ENCODE measurements at regions not wholly inside any gene's neighbourhood (a gene's known extent, or its start where the extent isn't known, plus 50 kb on each side); places are given as distances from the start of the nearest gene placed in this dataset.

GRCh38 chr15:39443659-39444219, 137.1 kb upstream of the THBS1 start:
- TF ChIP-seq CTCF (IDR thresholded peaks at IDR 0.05; ENCODE audit: insufficient read depth, low read depth, low read length) (no peak), EZH2 (IDR thresholded peaks at IDR 0.05; ENCODE audit: insufficient read depth, low read length) (no peak)
- Histone ChIP-seq H3K9me3 (ENCODE audit: insufficient read depth, low read depth, low read length) (no peaks in the 10 kb centered on the region), H3K4me3 (ENCODE audit: insufficient read depth, low read depth, low read length) (no peak overlapping the region), H2AFZ (ENCODE audit: low read depth, low read length) (no peak overlapping the region), H3K27me3 (ENCODE audit: insufficient read depth, low read length) (no peaks in the 10 kb centered on the region), H4K20me1 (ENCODE audit: insufficient read depth, low read length) (no peaks in the 10 kb centered on the region), H3K27ac (ENCODE audit: low read depth, low read length) (no peak overlapping the region), H3K79me2 (ENCODE audit: insufficient read depth, low read length) (no peaks in the 10 kb centered on the region), H3K9ac (ENCODE audit: low read length) (no peak overlapping the region), H3K4me1 (ENCODE audit: insufficient read depth, low read length) (no peaks in the 10 kb centered on the region), H3K4me2 (ENCODE audit: low read length) (no peak overlapping the region), H3K36me3 (ENCODE audit: insufficient read depth, low read length) (no peaks in the 10 kb centered on the region)
- H3K27ac Mint-ChIP-seq (ENCODE audit: unreplicated experiment), result no peak overlapping the region
- peaks cover 16% of the 10 kb centered on the region for H3K4me1 Mint-ChIP-seq (ENCODE audit: low read depth, unreplicated experiment)
- no peak overlapping the region for H3K4me3 Mint-ChIP-seq (ENCODE audit: unreplicated experiment)
- peak; percentile 17 for FAIRE-seq
- no peak for DNase-seq (ENCODE audit: low read depth)
- no peaks in the 10 kb centered on the region for H3K9me3 Mint-ChIP-seq (ENCODE audit: unreplicated experiment)
- no peaks in the 10 kb centered on the region for H3K27me3 Mint-ChIP-seq (ENCODE audit: low read depth, unreplicated experiment)
- no peaks in the 10 kb centered on the region for H3K36me3 Mint-ChIP-seq (ENCODE audit: low read depth, unreplicated experiment)

- no peak overlapping the region for H3K4me2 ChIP-seq (ENCODE audit: low read length)
- no peak overlapping the region for H3K27ac ChIP-seq (ENCODE audit: low read depth, low read length)
- H3K27me3 ChIP-seq (ENCODE audit: insufficient read depth, low read length), result no peaks in the 10 kb centered on the region
- no peaks in the 10 kb centered on the region for H3K9me3 ChIP-seq (ENCODE audit: insufficient read depth, low read depth, low read length)
- no peak overlapping the region for H3K4me3 ChIP-seq (ENCODE audit: insufficient read depth, low read depth, low read length)
- no peaks in the 10 kb centered on the region for H3K4me1 ChIP-seq (ENCODE audit: insufficient read depth, low read length)
- H3K36me3 Mint-ChIP-seq (ENCODE audit: low read depth, unreplicated experiment), result no peaks in the 10 kb centered on the region
- no peaks in the 10 kb centered on the region for H3K9me3 Mint-ChIP-seq (ENCODE audit: unreplicated experiment)
- H4K20me1 ChIP-seq (ENCODE audit: insufficient read depth, low read length), result no peaks in the 10 kb centered on the region
- peaks cover 8% of the 10 kb centered on the region for H3K4me1 Mint-ChIP-seq (ENCODE audit: low read depth, unreplicated experiment)
- no peak overlapping the region for H3K4me3 Mint-ChIP-seq (ENCODE audit: unreplicated experiment)
- no peaks in the 10 kb centered on the region for H3K36me3 ChIP-seq (ENCODE audit: insufficient read depth, low read length)
- no peaks in the 10 kb centered on the region for H3K79me2 ChIP-seq (ENCODE audit: insufficient read depth, low read length)
- no peak overlapping the region for H3K27ac Mint-ChIP-seq (ENCODE audit: unreplicated experiment)
- H3K27me3 Mint-ChIP-seq (ENCODE audit: low read depth, unreplicated experiment), result no peaks in the 10 kb centered on the region
- no peak for DNase-seq (ENCODE audit: low read depth)
- no peak for FAIRE-seq
- no peak overlapping the region for H2AFZ ChIP-seq (ENCODE audit: low read depth, low read length)
- H3K9ac ChIP-seq (ENCODE audit: low read length), result no peak overlapping the region
- no peak for TF ChIP-seq EZH2 (IDR thresholded peaks at IDR 0.05; ENCODE audit: insufficient read depth, low read length)
- no peak for TF ChIP-seq CTCF (IDR thresholded peaks at IDR 0.05; ENCODE audit: insufficient read depth, low read depth, low read length)
Observed at GRCh38 chr15:39444735-39445470, 136.0 kb upstream of the THBS1 start.

- H3K4me1 ChIP-seq (ENCODE audit: insufficient read depth, low read length), result no peaks in the 10 kb centered on the region
- H3K27me3 Mint-ChIP-seq (ENCODE audit: low read depth, unreplicated experiment), result no peaks in the 10 kb centered on the region
- FAIRE-seq, result no peak
- H3K27me3 ChIP-seq (ENCODE audit: insufficient read depth, low read length), result no peaks in the 10 kb centered on the region
- no peak overlapping the region for H3K4me3 ChIP-seq (ENCODE audit: insufficient read depth, low read depth, low read length)
- H3K27ac ChIP-seq (ENCODE audit: low read depth, low read length), result no peak overlapping the region
- no peak overlapping the region for H3K9ac ChIP-seq (ENCODE audit: low read length)
- H3K4me2 ChIP-seq (ENCODE audit: low read length), result no peak overlapping the region
- H4K20me1 ChIP-seq (ENCODE audit: insufficient read depth, low read length), result no peaks in the 10 kb centered on the region
- no peaks in the 10 kb centered on the region for H3K36me3 Mint-ChIP-seq (ENCODE audit: low read depth, unreplicated experiment)
- H3K79me2 ChIP-seq (ENCODE audit: insufficient read depth, low read length), result no peaks in the 10 kb centered on the region
- H3K36me3 ChIP-seq (ENCODE audit: insufficient read depth, low read length), result no peaks in the 10 kb centered on the region
- no peaks in the 10 kb centered on the region for H3K9me3 Mint-ChIP-seq (ENCODE audit: unreplicated experiment)
- no peak for DNase-seq (ENCODE audit: low read depth)
- peaks cover 8% of the 10 kb centered on the region for H3K4me1 Mint-ChIP-seq (ENCODE audit: low read depth, unreplicated experiment)
- H2AFZ ChIP-seq (ENCODE audit: low read depth, low read length), result no peak overlapping the region
- no peak overlapping the region for H3K4me3 Mint-ChIP-seq (ENCODE audit: unreplicated experiment)
- no peaks in the 10 kb centered on the region for H3K9me3 ChIP-seq (ENCODE audit: insufficient read depth, low read depth, low read length)
- TF ChIP-seq CTCF (IDR thresholded peaks at IDR 0.05; ENCODE audit: insufficient read depth, low read depth, low read length) (no peak), EZH2 (IDR thresholded peaks at IDR 0.05; ENCODE audit: insufficient read depth, low read length) (no peak)
- H3K27ac Mint-ChIP-seq (ENCODE audit: unreplicated experiment), result no peak overlapping the region
Observed at GRCh38 chr15:39445931-39446330, 134.9 kb upstream of the THBS1 start.
